H1 (cell line): ENCODE measurements at regions not wholly inside any gene's neighbourhood (a gene's known extent, or its start where the extent isn't known, plus 50 kb on each side); places are given as distances from the start of the nearest gene placed in this dataset.

Source experiments
- ASH2L ChIP-seq: fragments of 200-600, 300-600 bp; sonication (generic); IDR thresholded peaks from one replicate; pipeline ENCODE4 v1.7.1; 2017; ENCODE audit warnings: low read length

- no peak for TF ChIP-seq ASH2L
These were observed 1331.7 kb downstream of the UQCRFS1 start (continued) for GRCh38 chr19:27881213-27881612.
